DND-41 (cell line): ENCODE measurements at regions not wholly inside any gene's neighbourhood (a gene's known extent, or its start where the extent isn't known, plus 50 kb on each side); places are given as distances from the start of the nearest gene placed in this dataset.

Experiments
- ATAC-seq: fragments of 200-7000 bp; cut with Tn5 transposase; 3 replicates; pipeline ENCODE4 v1.9.1; 2021; ENCODE audit warnings: low read depth; ENCODE audit not compliant: insufficient read depth
- DNase-seq: peaks from one replicate; pipeline ENCODE4 v3.0.0-alpha.2; 2020
- H2AFZ ChIP-seq: 2 replicates; pipeline ENCODE4 v1.6.0; 2012; ENCODE audit warnings: low read depth, low read length
- H3K27ac ChIP-seq: 2 replicates; pipeline ENCODE4 v1.5.1; 2012; ENCODE audit warnings: low read length, inconsistent platforms
- H3K27me3 ChIP-seq: fragments of 200-600 bp; sonication (generic); 2 replicates; pipeline ENCODE4 v1.6.0; 2012; ENCODE audit warnings: low read length, mild to moderate bottlenecking, inconsistent platforms; ENCODE audit not compliant: insufficient read depth, poor library complexity
- H3K36me3 ChIP-seq: 2 replicates; pipeline ENCODE4 v1.5.1; 2012; ENCODE audit warnings: low read length, inconsistent platforms; ENCODE audit not compliant: insufficient read depth
- H3K4me1 ChIP-seq: 2 replicates; pipeline ENCODE4 v1.5.1; 2012; ENCODE audit warnings: mild to moderate bottlenecking, low read length; ENCODE audit not compliant: insufficient read depth
- H3K4me2 ChIP-seq: 2 replicates; pipeline ENCODE4 v1.6.0; 2012; ENCODE audit warnings: mild to moderate bottlenecking, moderate library complexity, low read length, inconsistent platforms; ENCODE audit not compliant: insufficient read depth
- H3K4me3 ChIP-seq, 2 experiments: fragments of 200-600 bp in 1 of 2; shearing (Covaris generic) in 1 of 2; 2 replicates each; pipeline ENCODE4 v1.5.1; 2012 to 2016; ENCODE audit warnings: inconsistent platforms in 2 of 2, low read length in 2 of 2, mild to moderate bottlenecking in 2 of 2, low read depth in 1 of 2, moderate library complexity in 1 of 2
- H3K79me2 ChIP-seq: 2 replicates; pipeline ENCODE4 v1.6.0; 2012; ENCODE audit warnings: low read length, inconsistent platforms; ENCODE audit not compliant: insufficient read depth
- H3K9ac ChIP-seq: 2 replicates; pipeline ENCODE4 v1.6.0; 2012; ENCODE audit warnings: low read depth, mild to moderate bottlenecking, inconsistent platforms, low read length, moderate library complexity
- H3K9me3 ChIP-seq: 2 replicates; pipeline ENCODE4 v1.5.1; 2012; ENCODE audit warnings: low read length, moderate library complexity, mild to moderate bottlenecking, inconsistent platforms; ENCODE audit not compliant: insufficient read depth, severe bottlenecking
- H4K20me1 ChIP-seq: 2 replicates; pipeline ENCODE4 v1.6.0; 2012; ENCODE audit warnings: low read length; ENCODE audit not compliant: insufficient read depth
- CTCF ChIP-seq: IDR thresholded peaks from 2 replicates; pipeline ENCODE4 v1.5.1; 2012; ENCODE audit warnings: borderline replicate concordance, low read length, moderate library complexity, mild to moderate bottlenecking; ENCODE audit not compliant: poor library complexity, severe bottlenecking; ENCODE audit errors: extremely low read depth
- EZH2 ChIP-seq: IDR thresholded peaks from 3 replicates; pipeline ENCODE4 v1.6.1; 2012; ENCODE audit warnings: borderline replicate concordance, low read depth, mild to moderate bottlenecking, moderate library complexity, low read length, inconsistent platforms; ENCODE audit not compliant: severe bottlenecking

- H3K4me3 ChIP-seq = no peak overlapping the region
- TF ChIP-seq CTCF = no peak
- no peak for TF ChIP-seq EZH2
- no peaks in the 10 kb centered on the region for H3K4me1 ChIP-seq
- no peak overlapping the region for H2AFZ ChIP-seq
- no peaks in the 10 kb centered on the region for H4K20me1 ChIP-seq
- H3K79me2 ChIP-seq = no peaks in the 10 kb centered on the region
- H3K36me3 ChIP-seq = no peaks in the 10 kb centered on the region
- no peak for ATAC-seq
- H3K4me2 ChIP-seq = no peak overlapping the region
- H3K9ac ChIP-seq = no peak overlapping the region
- H3K9me3 ChIP-seq = no peaks in the 10 kb centered on the region
- no peak overlapping the region for H3K27ac ChIP-seq
- H3K27me3 ChIP-seq = no peaks in the 10 kb centered on the region
- no peak for DNase-seq
Measured at GRCh38 chr7:51970961-51971665, 654.5 kb upstream of the COBL start.

- Histone ChIP-seq H3K79me2 (no peaks in the 10 kb centered on the region), H3K4me3 (no peak overlapping the region), H3K9me3 (no peaks in the 10 kb centered on the region), H2AFZ (no peak overlapping the region), H3K36me3 (no peaks in the 10 kb centered on the region), H3K4me2 (no peak overlapping the region), H3K9ac (no peak overlapping the region), H3K27ac (no peak overlapping the region), H3K27me3 (no peaks in the 10 kb centered on the region), H3K4me1 (no peaks in the 10 kb centered on the region), H4K20me1 (no peaks in the 10 kb centered on the region)
- TF ChIP-seq CTCF = no peak
- no peak for TF ChIP-seq EZH2
- DNase-seq = no peak
- no peak for ATAC-seq
Measured at GRCh38 chr7:51968461-51968860, 651.9 kb upstream of the COBL start.

- no peak overlapping the region for H3K4me2 ChIP-seq
- H3K79me2 ChIP-seq = no peaks in the 10 kb centered on the region
- DNase-seq = no peak
- H3K27ac ChIP-seq = no peak overlapping the region
- H3K9ac ChIP-seq = no peak overlapping the region
- H3K36me3 ChIP-seq = no peaks in the 10 kb centered on the region
- TF ChIP-seq EZH2 (no peak), CTCF (no peak)
- no peaks in the 10 kb centered on the region for H3K9me3 ChIP-seq
- no peaks in the 10 kb centered on the region for H3K4me1 ChIP-seq
- no peak for ATAC-seq
- no peaks in the 10 kb centered on the region for H4K20me1 ChIP-seq
- no peaks in the 10 kb centered on the region for H3K27me3 ChIP-seq
- H2AFZ ChIP-seq = no peak overlapping the region
- H3K4me3 ChIP-seq = no peak overlapping the region
Measured at GRCh38 chr7:51965454-51965853, 648.8 kb upstream of the COBL start.

- H3K9ac ChIP-seq = no peak overlapping the region
- no peaks in the 10 kb centered on the region for H3K27me3 ChIP-seq
- H3K79me2 ChIP-seq = no peaks in the 10 kb centered on the region
- no peak overlapping the region for H2AFZ ChIP-seq
- H3K4me1 ChIP-seq = no peaks in the 10 kb centered on the region
- DNase-seq (no peak), ATAC-seq (no peak)
- TF ChIP-seq CTCF (no peak), EZH2 (no peak)
- H3K4me2 ChIP-seq = no peak overlapping the region
- no peaks in the 10 kb centered on the region for H3K9me3 ChIP-seq
- H3K36me3 ChIP-seq = no peaks in the 10 kb centered on the region
- H4K20me1 ChIP-seq = no peaks in the 10 kb centered on the region
- H3K4me3 ChIP-seq = no peak overlapping the region
- H3K27ac ChIP-seq = no peak overlapping the region
Measured at GRCh38 chr7:51961804-51962203, 645.2 kb upstream of the COBL start.
